DND-41 (cell line): ENCODE measurements at regions not wholly inside any gene's neighbourhood (a gene's known extent, or its start where the extent isn't known, plus 50 kb on each side); places are given as distances from the start of the nearest gene placed in this dataset.

ENCODE experiments used
- EZH2 ChIP-seq: IDR thresholded peaks from 3 replicates; pipeline ENCODE4 v1.6.1; 2012; ENCODE audit warnings: borderline replicate concordance, low read depth, mild to moderate bottlenecking, moderate library complexity, low read length, inconsistent platforms; ENCODE audit not compliant: severe bottlenecking
- TF ChIP-seq, protein P1 (sequence below): IDR thresholded peaks from 2 replicates; pipeline ENCODE4 v1.5.1; 2012; ENCODE audit warnings: borderline replicate concordance, low read length, moderate library complexity, mild to moderate bottlenecking; ENCODE audit not compliant: poor library complexity, severe bottlenecking; ENCODE audit errors: extremely low read depth

DNA sequence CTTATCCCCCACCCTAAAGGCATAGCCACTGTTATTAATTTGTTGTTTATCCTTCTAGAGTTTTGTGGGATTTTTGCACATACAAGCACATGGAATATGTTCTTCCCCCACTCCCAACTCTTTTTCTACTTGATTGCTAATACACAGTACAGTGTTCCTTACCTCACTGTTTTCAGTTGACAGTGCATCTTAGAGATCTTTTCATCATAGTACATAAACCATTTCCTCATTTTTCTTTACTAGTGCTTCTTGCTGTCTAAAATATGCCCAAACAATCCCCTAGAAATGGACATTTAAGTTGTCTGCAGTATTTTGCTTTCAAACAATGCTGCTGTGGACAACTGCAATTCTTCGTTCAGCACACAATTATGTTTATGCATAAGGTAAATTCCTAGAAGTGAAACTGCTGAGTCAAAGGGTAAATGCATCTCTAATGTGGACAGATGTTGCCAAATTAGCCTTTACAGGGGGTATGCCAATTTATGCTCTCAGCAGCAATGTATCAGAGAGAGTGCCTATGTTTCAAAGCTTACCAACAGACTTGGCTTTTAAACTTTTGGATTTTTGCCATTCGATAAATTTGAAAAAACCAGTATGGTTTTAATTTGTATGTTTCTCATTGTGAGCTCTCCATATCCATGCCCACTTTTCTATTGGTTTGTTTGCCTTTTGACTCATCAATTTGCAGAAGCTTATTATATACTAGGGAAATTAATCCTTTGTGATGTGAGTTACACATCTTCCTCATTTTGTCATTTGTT is 132.6 kb downstream of the MRPS6 start:
- no peak for TF ChIP-seq EZH2
- TF ChIP-seq, protein P1, sequence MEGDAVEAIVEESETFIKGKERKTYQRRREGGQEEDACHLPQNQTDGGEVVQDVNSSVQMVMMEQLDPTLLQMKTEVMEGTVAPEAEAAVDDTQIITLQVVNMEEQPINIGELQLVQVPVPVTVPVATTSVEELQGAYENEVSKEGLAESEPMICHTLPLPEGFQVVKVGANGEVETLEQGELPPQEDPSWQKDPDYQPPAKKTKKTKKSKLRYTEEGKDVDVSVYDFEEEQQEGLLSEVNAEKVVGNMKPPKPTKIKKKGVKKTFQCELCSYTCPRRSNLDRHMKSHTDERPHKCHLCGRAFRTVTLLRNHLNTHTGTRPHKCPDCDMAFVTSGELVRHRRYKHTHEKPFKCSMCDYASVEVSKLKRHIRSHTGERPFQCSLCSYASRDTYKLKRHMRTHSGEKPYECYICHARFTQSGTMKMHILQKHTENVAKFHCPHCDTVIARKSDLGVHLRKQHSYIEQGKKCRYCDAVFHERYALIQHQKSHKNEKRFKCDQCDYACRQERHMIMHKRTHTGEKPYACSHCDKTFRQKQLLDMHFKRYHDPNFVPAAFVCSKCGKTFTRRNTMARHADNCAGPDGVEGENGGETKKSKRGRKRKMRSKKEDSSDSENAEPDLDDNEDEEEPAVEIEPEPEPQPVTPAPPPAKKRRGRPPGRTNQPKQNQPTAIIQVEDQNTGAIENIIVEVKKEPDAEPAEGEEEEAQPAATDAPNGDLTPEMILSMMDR, result no peak
